Activated T-cell treated with anti-CD3 and anti-CD28 coated beads, Interleukin-2, amount 50 U/mL, for 4 hours (primary cell): ENCODE measurements at regions not wholly inside any gene's neighbourhood (a gene's known extent, or its start where the extent isn't known, plus 50 kb on each side); places are given as distances from the start of the nearest gene placed in this dataset.
A peak's percentile ranks its signal among the peaks of the same experiment; 100 is the strongest.

ENCODE experiments used
- ATAC-seq, 2 donors: fragments of 200-7000 bp; cut with Tn5 transposase; one replicate each; pipeline ENCODE4 v1.10.0; 2021
- DNase-seq: peaks from one replicate; pipeline ENCODE4 v3.0.0-alpha.2; 2020
- H3K27me3 Mint-ChIP-seq: one replicate; pipeline ENCODE4 v1.8.0; 2021; ENCODE audit warnings: low read depth, mixed read lengths
- H3K36me3 Mint-ChIP-seq: one replicate; pipeline ENCODE4 v1.8.0; 2022; ENCODE audit warnings: mixed read lengths; ENCODE audit not compliant: insufficient read depth
- H3K4me1 Mint-ChIP-seq: one replicate; pipeline ENCODE4 v1.8.0; 2021; ENCODE audit warnings: low read depth, mixed read lengths
- H3K4me3 Mint-ChIP-seq: one replicate; pipeline ENCODE4 v1.8.0; 2021; ENCODE audit warnings: mild to moderate bottlenecking, moderate library complexity, mixed read lengths
- H3K9me3 Mint-ChIP-seq: one replicate; pipeline ENCODE4 v1.8.0; 2021; ENCODE audit warnings: mixed read lengths

DNA sequence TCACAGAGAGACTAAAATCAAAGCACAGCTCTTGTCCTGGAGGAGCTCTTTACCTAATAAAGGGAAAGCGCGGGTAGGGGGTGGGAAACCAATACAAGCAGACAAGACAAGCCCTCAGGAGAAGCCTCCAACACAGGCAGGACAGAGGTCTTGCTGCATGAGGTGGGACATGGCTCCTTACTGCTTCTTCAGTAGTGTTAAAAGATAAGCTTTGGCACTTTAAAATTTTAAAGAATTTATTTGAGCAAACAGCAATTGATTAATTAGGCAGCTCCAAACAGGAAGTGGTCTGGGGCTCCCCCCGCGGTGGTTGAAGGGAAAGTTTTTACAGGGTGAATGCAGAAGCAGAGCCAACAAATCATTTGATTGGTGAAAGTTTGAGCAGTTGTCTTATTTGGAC is 50.3 kb upstream of the MACC1 start:
- Mint-ChIP-seq H3K36me3 (no peaks in the 10 kb centered on the region), H3K4me1 (no peaks in the 10 kb centered on the region), H3K27me3 (no peaks in the 10 kb centered on the region), H3K9me3 (no peaks in the 10 kb centered on the region), H3K4me3 (no peak overlapping the region)
- DNase-seq (no peak), ATAC-seq (no peak)

DNA sequence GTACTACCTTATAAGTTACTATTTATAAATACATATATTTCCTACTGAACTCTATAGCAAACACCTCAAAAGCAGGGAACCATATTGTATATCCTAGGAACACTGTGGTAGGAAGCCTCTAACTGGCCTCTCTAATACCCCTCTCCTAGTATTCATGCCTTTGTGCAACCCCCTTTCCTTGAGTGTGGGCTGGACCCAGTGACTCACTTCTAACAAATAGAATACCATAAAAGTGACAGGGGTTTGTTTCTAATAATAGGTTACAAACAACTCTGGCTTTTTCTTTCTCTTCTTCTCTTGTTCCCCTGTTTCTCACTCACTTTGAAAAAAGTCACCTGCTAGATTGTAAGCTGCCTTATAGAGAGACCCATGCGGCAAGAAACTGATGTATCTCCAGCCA is 51.6 kb upstream of the MACC1 start:
- DNase-seq (no peak), ATAC-seq (no peak)
- H3K4me3 Mint-ChIP-seq = no peak overlapping the region
- no peaks in the 10 kb centered on the region for H3K36me3 Mint-ChIP-seq
- H3K9me3 Mint-ChIP-seq = no peaks in the 10 kb centered on the region
- no peaks in the 10 kb centered on the region for H3K4me1 Mint-ChIP-seq
- H3K27me3 Mint-ChIP-seq = no peaks in the 10 kb centered on the region

DNA sequence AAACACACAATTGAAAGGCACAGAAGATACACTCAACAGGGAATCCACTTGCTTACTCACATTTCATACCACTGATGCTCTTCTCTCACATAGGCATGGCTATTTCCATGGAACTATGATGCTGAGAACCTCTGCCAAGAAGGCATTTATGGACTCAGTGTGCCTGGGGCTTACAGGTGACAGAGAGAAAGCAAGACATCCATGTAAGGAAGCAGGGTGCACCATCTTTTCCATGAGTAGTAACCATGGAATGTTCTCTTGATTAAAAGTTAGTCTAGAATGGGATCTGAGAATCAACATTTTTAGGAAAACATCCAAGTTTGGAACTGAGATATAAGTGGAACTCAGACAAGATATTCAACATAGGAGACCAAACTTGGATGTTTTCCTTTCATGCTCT is 52.5 kb upstream of the MACC1 start:
- DNase-seq (no peak), ATAC-seq (no peak)
- Mint-ChIP-seq H3K4me1 (no peaks in the 10 kb centered on the region), H3K9me3 (no peaks in the 10 kb centered on the region), H3K36me3 (no peaks in the 10 kb centered on the region), H3K4me3 (no peak overlapping the region), H3K27me3 (no peaks in the 10 kb centered on the region)

DNA sequence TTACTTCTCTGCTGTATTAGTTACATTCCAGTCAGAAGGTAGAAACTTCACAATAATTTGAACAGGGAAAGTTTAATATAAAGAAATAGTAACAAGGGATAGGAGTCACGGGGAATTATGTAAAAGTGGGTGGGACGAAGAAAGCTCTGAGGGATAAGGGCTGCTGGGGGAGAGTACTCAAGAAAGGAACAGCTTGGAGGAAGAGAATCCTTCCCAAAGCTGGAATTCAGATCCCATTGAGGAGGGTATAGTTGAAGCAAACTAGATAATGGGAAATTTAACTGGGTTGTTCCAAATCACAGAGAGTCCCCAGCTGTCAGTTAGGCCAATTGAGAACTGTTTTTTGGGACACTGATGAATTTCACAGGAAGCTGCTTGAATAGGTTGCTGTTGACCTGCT is 53.2 kb upstream of the MACC1 start:
- no peaks in the 10 kb centered on the region for H3K27me3 Mint-ChIP-seq
- ATAC-seq (no peak), DNase-seq (no peak)
- no peak overlapping the region for H3K4me3 Mint-ChIP-seq
- no peaks in the 10 kb centered on the region for H3K4me1 Mint-ChIP-seq
- no peaks in the 10 kb centered on the region for H3K36me3 Mint-ChIP-seq
- no peaks in the 10 kb centered on the region for H3K9me3 Mint-ChIP-seq

DNA sequence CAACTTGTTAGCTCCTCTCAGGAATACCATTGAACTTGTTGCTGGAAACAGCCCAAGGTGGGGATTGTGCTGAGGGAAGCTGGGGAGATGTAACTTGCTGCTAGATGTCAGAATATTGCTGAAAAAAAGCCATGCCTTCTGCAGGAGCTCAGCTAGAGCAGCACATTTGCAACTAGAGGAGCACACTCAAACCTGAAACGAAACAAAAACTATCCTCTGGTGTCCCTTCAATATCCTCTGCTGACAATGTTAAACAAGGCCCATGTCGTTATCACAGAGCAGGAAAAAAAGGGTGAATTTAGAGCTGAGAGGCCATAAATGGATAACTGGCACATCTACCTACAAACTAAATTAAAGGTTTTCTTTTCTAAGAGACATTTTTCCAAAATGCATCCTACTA is 53.7 kb upstream of the MACC1 start:
- no peak overlapping the region for H3K4me3 Mint-ChIP-seq
- no peaks in the 10 kb centered on the region for H3K27me3 Mint-ChIP-seq
- H3K36me3 Mint-ChIP-seq = no peaks in the 10 kb centered on the region
- DNase-seq (no peak), ATAC-seq (no peak)
- H3K9me3 Mint-ChIP-seq = no peaks in the 10 kb centered on the region
- H3K4me1 Mint-ChIP-seq = no peaks in the 10 kb centered on the region

DNA sequence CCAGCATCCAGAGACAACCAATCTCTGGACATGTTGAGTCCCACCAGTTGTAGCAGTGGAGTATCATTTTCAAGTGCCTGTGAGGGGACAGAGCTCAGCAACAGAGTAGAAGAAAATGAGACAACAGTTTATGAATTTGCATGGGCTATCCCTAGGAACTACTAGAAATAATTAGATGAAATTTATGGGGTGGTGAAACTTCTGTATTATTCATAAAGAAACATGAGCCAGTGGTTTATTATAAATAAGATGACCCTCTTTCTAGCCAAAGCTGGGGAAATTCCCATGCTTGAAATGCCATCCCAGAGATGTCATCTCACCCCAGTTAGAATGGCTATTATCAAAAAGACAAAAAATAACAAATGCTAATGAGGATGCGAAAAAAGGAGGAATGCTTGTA is 55.1 kb upstream of the ITGB8 start:
- H3K36me3 Mint-ChIP-seq = no peaks in the 10 kb centered on the region
- H3K27me3 Mint-ChIP-seq = no peaks in the 10 kb centered on the region
- no peaks in the 10 kb centered on the region for H3K9me3 Mint-ChIP-seq
- DNase-seq (no peak), ATAC-seq (no peak)
- H3K4me1 Mint-ChIP-seq = no peaks in the 10 kb centered on the region
- H3K4me3 Mint-ChIP-seq = no peak overlapping the region

DNA sequence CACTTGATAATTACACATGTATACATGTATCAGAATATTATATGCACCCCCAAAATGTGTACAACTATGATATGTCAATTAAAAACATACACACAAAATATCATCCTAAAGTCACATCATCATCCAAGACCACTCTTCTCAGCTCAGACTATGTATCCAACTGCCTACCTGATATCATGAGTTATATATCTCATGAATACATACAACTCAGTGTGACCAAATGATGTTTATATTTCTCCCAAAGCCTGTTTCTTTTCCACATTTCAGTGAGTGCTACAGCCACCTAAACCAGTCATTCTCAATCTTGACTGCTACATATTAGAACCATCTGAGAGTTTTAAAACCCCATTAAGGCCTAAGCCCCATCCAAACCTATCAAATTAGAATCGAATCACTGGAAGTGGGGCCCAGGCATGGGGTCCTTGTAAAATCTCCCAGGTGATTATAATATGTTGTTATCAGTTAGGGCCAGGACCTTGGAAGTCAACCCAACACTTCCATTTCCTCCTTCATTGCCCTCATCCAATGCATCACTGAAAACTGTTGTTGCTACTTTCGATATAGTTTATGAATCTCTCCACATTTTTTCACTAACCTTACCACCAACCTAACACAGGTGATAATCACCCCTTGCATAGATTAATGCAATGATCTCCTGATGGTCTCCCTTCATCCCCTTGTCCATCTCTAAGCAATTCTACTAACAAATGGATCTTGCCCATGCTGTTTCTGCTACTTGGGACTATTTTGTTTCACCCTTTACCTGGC is 53.8 kb upstream of the ITGB8 start:
- H3K36me3 Mint-ChIP-seq = no peaks in the 10 kb centered on the region
- H3K4me1 Mint-ChIP-seq = no peaks in the 10 kb centered on the region
- DNase-seq = no peak
- no peaks in the 10 kb centered on the region for H3K27me3 Mint-ChIP-seq
- H3K4me3 Mint-ChIP-seq = no peak overlapping the region
- peak; percentile 7 to 40 for ATAC-seq
- H3K9me3 Mint-ChIP-seq = no peaks in the 10 kb centered on the region

DNA sequence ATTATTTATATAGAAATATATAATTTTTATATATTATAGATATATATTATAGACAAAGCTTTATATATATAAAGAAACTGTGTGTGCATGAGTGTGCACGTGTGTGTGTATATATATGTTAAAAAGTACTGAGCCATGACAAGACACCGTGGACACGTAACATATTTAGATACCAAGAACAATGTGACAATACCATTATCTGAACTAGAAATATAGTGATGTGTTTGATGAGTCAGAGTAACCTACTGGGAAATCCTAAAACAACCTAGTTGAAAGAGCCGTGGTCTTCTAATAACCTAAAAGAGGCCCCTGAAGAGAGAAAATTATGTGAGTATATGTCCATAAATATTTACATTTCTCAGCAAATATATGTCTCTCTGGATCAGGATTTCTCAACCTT is 50.7 kb upstream of the ITGB8 start:
- no peaks in the 10 kb centered on the region for H3K36me3 Mint-ChIP-seq
- DNase-seq = no peak
- H3K4me1 Mint-ChIP-seq = no peaks in the 10 kb centered on the region
- H3K27me3 Mint-ChIP-seq = no peaks in the 10 kb centered on the region
- H3K9me3 Mint-ChIP-seq = no peaks in the 10 kb centered on the region
- ATAC-seq = no peak
- H3K4me3 Mint-ChIP-seq = no peak overlapping the region

- H3K4me1 Mint-ChIP-seq = no peaks in the 10 kb centered on the region
- H3K4me3 Mint-ChIP-seq = no peak overlapping the region
- H3K36me3 Mint-ChIP-seq = no peaks in the 10 kb centered on the region
- DNase-seq = no peak
- peak in 1 of 2 donors; percentile 34 for ATAC-seq
- no peaks in the 10 kb centered on the region for H3K27me3 Mint-ChIP-seq
- no peaks in the 10 kb centered on the region for H3K9me3 Mint-ChIP-seq
Measured at GRCh38 chr7:20280475-20281351, 50.0 kb upstream of the ITGB8 start.
